K562 (cell line): ENCODE measurements at regions not wholly inside any gene's neighbourhood (a gene's known extent, or its start where the extent isn't known, plus 50 kb on each side); places are given as distances from the start of the nearest gene placed in this dataset.

ENCODE experiments used
- ATAC-seq: fragments of 200-7000 bp; cut with Tn5 transposase; 3 replicates; pipeline ENCODE4 v1.9.1; 2020; ENCODE audit warnings: moderate library complexity
- BruUV-seq: library from RNA; stranded (reverse); fragments of 400-500 nt; replicated peaks from 2 replicates; lab custom pipeline; 2021; lab: Mats Ljungman, UMichigan
- CTCF ChIA-PET: fragments of 300-600 bp; formaldehyde crosslinking; extraction: SDS; loops from one replicate; lab custom pipeline; 2021; ENCODE audit warnings: low intra/inter-chr PET ratio; lab: Yijun Ruan, JAX
- POLR2A ChIA-PET: fragments of 300-600, 350-650 bp; sonication (Branson Sonifier 250); formaldehyde crosslinking; extraction: SDS; loops from one replicate; lab custom pipeline; 2021; ENCODE audit warnings: antibody characterized with exemption, inconsistent platforms; lab: Yijun Ruan, JAX
- DNase-seq, 4 experiments: peaks; one replicate each; pipeline versions ENCODE4 v3.0.0 to v3.0.0-alpha.2; 2011 to 2018; ENCODE audit warnings: low spot score in 3 of 4, mixed read lengths in 3 of 4; ENCODE audit errors: extremely low read depth in 1 of 4
- FAIRE-seq: peaks from 2 replicates; lab custom pipeline; 2011; peaks lifted over from hg19 to GRCh38; lab: Jason Lieb, UNC
- H2AFZ ChIP-seq: 2 replicates; pipeline ENCODE4 v1.6.0; 2011; ENCODE audit warnings: low read depth, low read length, control low read depth, inconsistent platforms
- H3K27ac ChIP-seq: fragments of 200-600 bp; 3 replicates; pipeline ENCODE4 v1.8.0; 2011; ENCODE audit warnings: low read depth, mild to moderate bottlenecking, control low read depth, inconsistent platforms, low read length, moderate library complexity, mixed read lengths; ENCODE audit errors: extremely low read depth
- H3K27me3 ChIP-seq, 2 experiments: fragments of 300-600 bp in 1 of 2; 2 replicates in 1 of 2; 3 replicates in 1 of 2; pipeline versions ENCODE4 v1.6.0 to v1.8.0; 2011; ENCODE audit warnings: inconsistent platforms in 2 of 2, low read length in 2 of 2, mild to moderate bottlenecking in 1 of 2, mixed read lengths in 1 of 2, moderate library complexity in 1 of 2; ENCODE audit not compliant: control insufficient read depth in 2 of 2, insufficient read depth in 2 of 2
- H3K36me3 ChIP-seq: fragments of 300-600 bp; 3 replicates; pipeline ENCODE4 v1.8.0; 2011; ENCODE audit warnings: mild to moderate bottlenecking, low read length, inconsistent platforms; ENCODE audit not compliant: control insufficient read depth, insufficient read depth
- H3K4me1 ChIP-seq, 2 experiments: fragments of 200-600 bp in 1 of 2; replicated peaks in 1 of 2; 2 replicates in 1 of 2; 3 replicates in 1 of 2; pipeline versions ENCODE4 v1.5.1 to v1.8.0; 2011; ENCODE audit warnings: inconsistent platforms in 2 of 2, low read length in 2 of 2, mild to moderate bottlenecking in 1 of 2, mixed read lengths in 1 of 2, moderate library complexity in 1 of 2; ENCODE audit not compliant: control insufficient read depth in 2 of 2, insufficient read depth in 2 of 2
- H3K4me2 ChIP-seq: 2 replicates; pipeline ENCODE4 v1.6.1; 2011; ENCODE audit warnings: low read length, control low read depth, inconsistent platforms, mixed read lengths; ENCODE audit not compliant: insufficient read depth
- H3K4me3 ChIP-seq: fragments of 200-600 bp; sonication (generic), shearing (Covaris generic); 2 replicates; pipeline ENCODE4 v1.5.1; 2016; ENCODE audit warnings: control low read depth, inconsistent platforms
- H3K79me2 ChIP-seq: fragments of 200-600 bp; 3 replicates; pipeline ENCODE4 v1.8.0; 2011; ENCODE audit warnings: low read length, inconsistent platforms; ENCODE audit not compliant: control insufficient read depth, insufficient read depth
- H3K9ac ChIP-seq, 2 experiments: 2 replicates each; pipeline versions ENCODE4 v1.6.0 to v1.6.1; 2011; ENCODE audit warnings: low read depth in 2 of 2, low read length in 2 of 2, control low read depth in 1 of 2, inconsistent platforms in 1 of 2, mild to moderate bottlenecking in 1 of 2, mixed read lengths in 1 of 2; ENCODE audit not compliant: insufficient read depth in 1 of 2
- H3K9me1 ChIP-seq: one replicate; pipeline ENCODE4 v1.6.0; 2011; ENCODE audit warnings: inconsistent platforms, mild to moderate bottlenecking, low read length, moderate library complexity; ENCODE audit not compliant: control insufficient read depth, insufficient read depth
- H3K9me3 ChIP-seq: replicated peaks from 2 replicates; pipeline ENCODE4 v1.5.1; 2011; ENCODE audit warnings: low read depth, low read length, inconsistent platforms; ENCODE audit not compliant: control insufficient read depth, insufficient read depth
- H4K20me1 ChIP-seq: replicated peaks from 2 replicates; pipeline ENCODE4 v1.6.1; 2011; ENCODE audit warnings: low read length, inconsistent platforms, mixed read lengths; ENCODE audit not compliant: control insufficient read depth, insufficient read depth
- MCM2 ChIP-seq: fragments of 450-650 bp; IDR thresholded peaks from 2 replicates; pipeline ENCODE4 v1.6.1; 2017; ENCODE audit warnings: low read depth, mild to moderate bottlenecking
- MED1 ChIP-seq: sonication (generic); formaldehyde crosslinking; IDR thresholded peaks from 2 replicates; pipeline ENCODE4 v1.8.1; 2023; ENCODE audit warnings: missing genetic modification reagents, borderline replicate concordance
- PML ChIP-seq: IDR thresholded peaks from 2 replicates; pipeline ENCODE4 v1.6.1; 2012; ENCODE audit warnings: low read length, inconsistent platforms
- PRMT5 ChIP-seq: sonication (generic); formaldehyde crosslinking; IDR thresholded peaks from 2 replicates; pipeline ENCODE4 v1.5.0; 2020; ENCODE audit warnings: missing genetic modification reagents
- SNRNP70 ChIP-seq: fragments of 200-400 bp; formaldehyde crosslinking; optimal IDR thresholded peaks from 2 replicates; pipeline ENCODE3; 2017; ENCODE audit warnings: low read depth, low read length
- TAF9B ChIP-seq: fragments of 450-650 bp; IDR thresholded peaks from 2 replicates; pipeline ENCODE4 v1.6.1; 2018; ENCODE audit warnings: mild to moderate bottlenecking; ENCODE audit not compliant: partially characterized antibody
- ZBTB7A ChIP-seq: IDR thresholded peaks from 2 replicates; pipeline ENCODE4 v1.6.1; 2011; ENCODE audit warnings: low read depth, mild to moderate bottlenecking, low read length, moderate library complexity, borderline replicate concordance; ENCODE audit not compliant: control insufficient read depth
- ZNF3 ChIP-seq: fragments of 250-450 bp; sonication (Bioruptor Pico); IDR thresholded peaks from 2 replicates; pipeline ENCODE4 v1.5.0; 2021; ENCODE audit warnings: mild to moderate bottlenecking, moderate library complexity
- ZNF699 ChIP-seq: fragments of 250-450 bp; sonication (Bioruptor Pico); IDR thresholded peaks from 2 replicates; pipeline ENCODE4 v1.8.0; 2021; ENCODE audit warnings: mild to moderate bottlenecking, moderate library complexity; ENCODE audit not compliant: insufficient replicate concordance
- in situ Hi-C: fragments of 300-500 bp; cut with MboI; formaldehyde crosslinking; loops from 4 replicates; pipeline ENCODE4 v1.15.0; 2018; ENCODE audit warnings: inconsistent platforms, mixed read lengths
- intact Hi-C: fragments of 100-400 bp; cut with micrococcal nuclease; formaldehyde crosslinking; loops from 2 replicates; pipeline ENCODE4 v1.14.2; 2022
- TF ChIP-seq, protein P1 (sequence below): fragments of 150-350 bp; IDR thresholded peaks from 2 replicates; pipeline ENCODE4 v1.6.1; 2014; ENCODE audit warnings: low read depth, mild to moderate bottlenecking, low read length, borderline replicate concordance

GRCh38 chr4:177582992-177583391 is 140.8 kb upstream of the AGA start:
- BruUV-seq: no TSS peak

More at GRCh38 chr4:177582992-177583391, 140.8 kb upstream of the AGA start:
- no peak overlapping the region for H3K4me2 ChIP-seq
- no peaks in the 10 kb centered on the region for H3K4me1 ChIP-seq
- TF ChIP-seq ZBTB7A (no peak), MCM2 (no peak), ZNF699 (CRISPR knock-in tag) (no peak), PML (no peak), TAF9B (no peak), SNRNP70 (no peak), PRMT5 (CRISPR knock-in tag) (no peak), MED1 (CRISPR knock-in tag) (no peak), ZNF3 (CRISPR knock-in tag) (no peak)
- TF ChIP-seq, protein P1, sequence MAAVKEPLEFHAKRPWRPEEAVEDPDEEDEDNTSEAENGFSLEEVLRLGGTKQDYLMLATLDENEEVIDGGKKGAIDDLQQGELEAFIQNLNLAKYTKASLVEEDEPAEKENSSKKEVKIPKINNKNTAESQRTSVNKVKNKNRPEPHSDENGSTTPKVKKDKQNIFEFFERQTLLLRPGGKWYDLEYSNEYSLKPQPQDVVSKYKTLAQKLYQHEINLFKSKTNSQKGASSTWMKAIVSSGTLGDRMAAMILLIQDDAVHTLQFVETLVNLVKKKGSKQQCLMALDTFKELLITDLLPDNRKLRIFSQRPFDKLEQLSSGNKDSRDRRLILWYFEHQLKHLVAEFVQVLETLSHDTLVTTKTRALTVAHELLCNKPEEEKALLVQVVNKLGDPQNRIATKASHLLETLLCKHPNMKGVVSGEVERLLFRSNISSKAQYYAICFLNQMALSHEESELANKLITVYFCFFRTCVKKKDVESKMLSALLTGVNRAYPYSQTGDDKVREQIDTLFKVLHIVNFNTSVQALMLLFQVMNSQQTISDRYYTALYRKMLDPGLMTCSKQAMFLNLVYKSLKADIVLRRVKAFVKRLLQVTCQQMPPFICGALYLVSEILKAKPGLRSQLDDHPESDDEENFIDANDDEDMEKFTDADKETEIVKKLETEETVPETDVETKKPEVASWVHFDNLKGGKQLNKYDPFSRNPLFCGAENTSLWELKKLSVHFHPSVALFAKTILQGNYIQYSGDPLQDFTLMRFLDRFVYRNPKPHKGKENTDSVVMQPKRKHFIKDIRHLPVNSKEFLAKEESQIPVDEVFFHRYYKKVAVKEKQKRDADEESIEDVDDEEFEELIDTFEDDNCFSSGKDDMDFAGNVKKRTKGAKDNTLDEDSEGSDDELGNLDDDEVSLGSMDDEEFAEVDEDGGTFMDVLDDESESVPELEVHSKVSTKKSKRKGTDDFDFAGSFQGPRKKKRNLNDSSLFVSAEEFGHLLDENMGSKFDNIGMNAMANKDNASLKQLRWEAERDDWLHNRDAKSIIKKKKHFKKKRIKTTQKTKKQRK: no peak
- no peak for FAIRE-seq
- no peak overlapping the region for H3K9ac ChIP-seq
- H4K20me1 ChIP-seq: no peaks in the 10 kb centered on the region
- H3K4me3 ChIP-seq: no peak overlapping the region
- POLR2A ChIA-PET: no interaction called here
- no peaks in the 10 kb centered on the region for H3K27me3 ChIP-seq
- in situ Hi-C loops (no loop called here), intact Hi-C loops (no loop called here)
- H3K36me3 ChIP-seq: no peaks in the 10 kb centered on the region
- H3K9me1 ChIP-seq: no peaks in the 10 kb centered on the region
- no peak overlapping the region for H3K27ac ChIP-seq
- H2AFZ ChIP-seq: no peak overlapping the region
- no peak for DNase-seq
- no peak for ATAC-seq
- CTCF ChIA-PET: no interaction called here
- no peaks in the 10 kb centered on the region for H3K9me3 ChIP-seq
- H3K79me2 ChIP-seq: no peaks in the 10 kb centered on the region
